NK-92 treated with Interleukin-12 subunit alpha and Interleukin-12 subunit beta, amount 100 ng/mL, for 24 hours (cell line): ENCODE measurements at regions not wholly inside any gene's neighbourhood (a gene's known extent, or its start where the extent isn't known, plus 50 kb on each side); places are given as distances from the start of the nearest gene placed in this dataset.

ENCODE experiments used
- DNase-seq: peaks from one replicate; lab custom pipeline; 2025; lab: John Stamatoyannopoulos, UW

DNA sequence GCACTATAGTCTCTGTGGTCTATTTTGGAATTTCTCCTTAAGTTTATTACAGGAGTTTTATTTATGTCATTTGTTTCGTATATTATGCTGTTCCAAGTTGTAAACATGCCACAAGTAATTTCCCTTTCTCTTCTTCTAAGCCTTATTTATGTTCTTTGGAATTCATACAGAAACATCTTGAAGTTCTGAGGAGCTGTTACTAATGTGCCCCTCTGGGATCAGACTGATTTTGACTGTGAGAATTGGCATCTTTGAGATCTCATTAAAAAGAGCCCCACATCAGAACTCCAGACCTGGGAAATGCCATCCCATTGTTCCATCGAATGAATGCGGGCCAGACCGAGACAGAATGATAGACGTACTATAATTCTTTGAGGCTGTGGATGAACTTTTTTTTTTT, 138.8 kb upstream of the CD180 start:
- DNase-seq, result no peak

DNA sequence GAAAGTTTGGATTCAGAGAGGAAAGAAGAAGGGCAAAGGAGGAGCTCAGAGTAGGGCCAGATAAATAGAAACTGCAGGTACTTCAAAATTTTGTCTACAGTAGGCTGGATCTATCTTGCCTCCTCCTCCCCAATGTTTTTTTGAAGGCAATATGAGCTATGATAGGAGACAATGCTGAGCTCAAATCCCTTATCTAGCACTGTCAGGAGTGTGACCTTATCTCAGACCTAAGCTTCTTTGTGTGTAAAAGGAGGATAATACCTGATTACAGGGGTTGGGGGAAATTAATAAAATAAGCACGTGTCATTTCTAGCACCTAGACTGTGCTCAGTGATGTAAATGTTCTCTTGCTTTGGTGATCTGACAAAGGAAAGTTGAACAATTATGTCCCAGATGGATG, 137.8 kb upstream of the CD180 start:
- DNase-seq, result no peak

DNA sequence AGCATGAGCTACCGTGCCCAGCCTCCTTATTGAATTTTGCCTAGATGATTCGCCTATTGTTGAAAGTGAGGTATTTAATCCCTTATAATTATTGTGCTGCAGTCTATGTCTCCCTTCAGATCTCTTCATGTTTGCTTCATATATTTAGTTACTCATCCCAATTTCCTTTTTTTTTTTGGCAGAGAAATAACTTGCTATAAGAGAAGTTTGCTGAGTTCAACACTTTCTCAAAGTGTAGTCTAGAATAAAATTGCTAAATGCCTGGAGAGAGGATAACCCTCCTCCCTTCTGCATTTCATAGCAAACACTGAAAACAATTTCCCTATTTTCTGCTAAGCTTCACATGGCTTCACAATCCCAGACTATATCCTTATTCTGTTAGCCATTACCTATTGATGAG, 136.6 kb upstream of the CD180 start:
- DNase-seq, result no peak

DNA sequence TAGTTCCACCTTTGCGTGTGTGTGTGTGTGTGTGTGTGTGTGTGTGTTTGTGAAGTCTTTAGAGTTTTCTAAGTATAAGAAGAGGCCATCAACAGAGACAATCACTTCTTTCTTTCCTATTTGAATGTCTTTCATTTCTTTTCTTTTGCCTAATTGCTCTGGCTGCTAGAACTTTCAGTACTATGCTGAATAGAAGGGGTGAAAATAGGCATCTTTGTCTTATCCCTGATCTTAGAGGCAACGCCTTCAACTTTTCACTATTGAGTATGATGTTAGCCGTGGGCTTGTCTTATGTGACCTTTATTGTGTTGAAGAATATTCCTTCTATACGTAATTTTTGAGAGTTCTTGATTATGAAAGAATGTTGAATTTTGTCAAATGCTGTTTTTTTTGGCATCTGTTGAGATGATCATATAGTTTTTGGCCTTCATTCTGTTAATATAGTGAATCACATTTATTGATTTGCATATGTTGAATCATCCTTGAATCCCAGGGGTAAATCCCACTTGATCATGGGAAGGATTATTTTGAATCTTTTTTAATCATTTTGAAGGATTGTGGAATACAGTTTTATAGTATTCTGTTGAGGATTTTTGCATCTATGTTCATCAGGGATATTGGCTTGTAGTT, 134.8 kb upstream of the CD180 start:
- DNase-seq, result no peak

DNA sequence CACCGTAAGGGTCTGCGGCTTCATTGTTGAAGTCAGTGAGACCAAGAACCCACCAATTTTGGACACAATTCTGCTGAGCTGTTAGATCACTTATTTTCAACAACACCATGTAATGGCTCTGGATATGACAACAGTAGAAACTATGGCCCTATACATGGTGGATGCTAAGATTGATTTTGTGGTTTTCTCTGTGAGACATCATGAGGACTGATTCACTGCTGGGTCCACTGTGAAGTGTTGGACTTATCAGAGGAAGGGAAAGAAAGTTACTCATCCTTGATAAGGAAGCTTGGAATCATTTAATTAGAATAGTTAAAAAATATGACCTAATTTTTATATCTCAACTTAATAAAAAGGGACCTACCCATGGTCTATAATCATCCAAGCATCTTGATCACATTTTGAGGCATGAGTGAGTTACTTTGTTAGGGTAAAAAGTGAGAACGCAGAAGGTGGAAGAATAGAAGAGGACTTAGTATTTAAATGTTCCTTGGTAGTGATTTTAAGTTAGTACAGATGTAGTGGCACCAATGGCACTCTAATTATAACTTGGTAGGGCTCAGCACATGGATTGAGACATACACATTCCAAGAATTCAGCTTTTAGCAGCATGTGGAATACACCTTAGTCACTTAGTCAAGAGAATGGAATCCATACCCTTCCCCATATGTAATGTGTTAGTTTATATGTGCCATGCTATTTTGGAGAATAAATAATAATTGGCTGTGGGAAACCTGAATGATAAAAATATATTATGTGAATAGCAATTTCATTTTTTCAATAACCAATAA, 123.5 kb upstream of the CD180 start:
- no peak for DNase-seq

DNA sequence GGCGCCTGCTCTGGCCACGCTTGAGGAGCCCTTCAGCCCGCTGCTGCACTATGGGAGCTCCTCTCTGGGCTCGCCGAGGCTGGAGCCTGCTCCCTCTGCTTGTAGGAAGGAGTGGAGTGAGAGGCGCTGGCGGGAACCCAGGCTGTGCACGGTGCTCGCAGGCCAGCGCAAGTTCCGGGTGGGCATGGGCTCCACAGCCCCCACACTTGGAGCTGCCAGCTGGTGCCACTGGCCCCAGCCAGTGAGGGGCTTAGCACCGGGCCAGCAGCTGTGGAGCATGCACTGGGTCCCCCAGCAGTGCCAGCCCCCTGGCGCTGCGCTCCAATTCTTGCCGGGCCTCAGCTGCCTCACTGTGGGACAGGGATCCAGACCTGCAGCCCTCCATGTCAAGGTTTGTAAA, 122.1 kb upstream of the CD180 start:
- no peak for DNase-seq

DNA sequence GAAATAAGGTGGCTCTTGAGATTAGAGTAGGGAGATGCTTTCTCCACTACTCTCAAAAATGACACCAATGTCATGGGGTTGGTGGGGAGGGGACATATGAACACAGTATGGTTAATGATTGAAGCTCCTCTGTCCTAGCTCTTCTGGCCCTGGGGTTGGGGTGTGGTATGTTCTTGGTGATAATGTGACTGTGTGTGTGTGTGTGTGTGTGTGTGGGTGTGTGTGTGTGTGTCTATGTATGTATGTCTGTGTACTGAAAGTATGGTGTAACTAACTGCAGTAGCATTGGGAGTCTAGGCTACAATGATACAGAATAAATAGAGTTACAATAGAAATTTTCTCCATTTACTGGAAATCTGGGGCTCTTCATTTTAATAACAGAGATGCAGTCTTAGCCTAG, 121.0 kb upstream of the CD180 start:
- DNase-seq, result no peak

DNA sequence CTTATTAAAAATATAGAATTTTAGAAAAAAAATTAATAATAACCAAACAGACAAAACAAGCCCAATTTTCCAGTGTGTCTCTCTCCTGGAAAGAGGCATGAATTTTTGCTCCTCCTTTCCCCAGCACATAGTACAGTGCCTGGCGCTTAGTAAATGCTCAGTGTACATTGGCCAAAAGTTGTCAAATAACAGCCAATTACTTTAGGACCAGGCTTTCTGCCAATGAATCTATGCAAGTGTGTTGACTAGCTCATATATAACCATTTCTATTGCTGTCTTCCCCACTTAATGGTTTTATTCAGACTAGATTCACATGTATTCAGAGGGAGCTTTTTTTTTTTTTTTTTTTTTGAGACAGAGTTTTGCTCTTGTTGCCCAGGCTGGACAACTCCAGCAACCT, 120.1 kb upstream of the CD180 start:
- DNase-seq, result no peak

DNA sequence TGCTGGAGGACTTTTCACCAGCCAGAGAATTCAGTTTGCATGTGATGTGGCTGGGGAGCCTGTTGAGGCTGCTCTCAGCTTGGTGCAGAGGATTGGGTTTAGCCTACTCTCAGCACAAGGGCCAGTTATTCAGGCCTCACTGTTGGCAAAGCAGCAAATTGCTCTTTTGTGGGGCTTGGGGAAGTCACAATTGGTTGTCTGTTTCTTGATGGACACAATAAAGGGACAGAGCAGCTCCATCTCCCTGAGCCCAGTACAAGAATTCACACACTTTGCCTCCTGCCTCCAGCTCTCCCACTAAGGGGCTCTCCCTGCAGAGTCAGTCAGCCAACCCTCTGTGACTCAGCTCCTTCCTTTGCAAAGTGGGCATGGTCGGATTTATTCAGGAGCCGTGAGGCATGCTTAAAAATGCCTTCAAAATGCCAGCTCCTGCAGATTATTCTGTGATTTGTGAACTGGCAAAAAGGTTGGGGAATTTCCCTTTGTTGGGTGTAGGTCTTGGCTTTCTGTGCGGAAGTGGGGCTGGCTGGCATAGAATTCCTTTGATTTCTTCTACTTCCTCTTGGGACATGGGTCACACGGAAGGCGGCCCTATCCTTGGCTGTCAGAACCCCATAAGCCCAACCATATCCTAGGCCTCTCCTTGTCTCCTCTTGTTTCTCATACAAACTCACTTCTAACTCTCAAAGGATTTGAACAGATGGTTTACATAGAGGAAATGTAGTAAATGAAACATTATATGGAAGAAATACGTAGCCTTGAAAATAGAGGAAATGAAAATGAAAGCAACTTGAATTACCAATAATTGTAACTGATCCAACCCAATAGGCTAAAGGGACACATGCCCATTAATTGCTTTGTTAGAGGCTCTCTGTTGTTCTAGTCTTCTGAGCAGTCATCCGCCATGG, 118.7 kb upstream of the CD180 start:
- DNase-seq, result no peak

DNA sequence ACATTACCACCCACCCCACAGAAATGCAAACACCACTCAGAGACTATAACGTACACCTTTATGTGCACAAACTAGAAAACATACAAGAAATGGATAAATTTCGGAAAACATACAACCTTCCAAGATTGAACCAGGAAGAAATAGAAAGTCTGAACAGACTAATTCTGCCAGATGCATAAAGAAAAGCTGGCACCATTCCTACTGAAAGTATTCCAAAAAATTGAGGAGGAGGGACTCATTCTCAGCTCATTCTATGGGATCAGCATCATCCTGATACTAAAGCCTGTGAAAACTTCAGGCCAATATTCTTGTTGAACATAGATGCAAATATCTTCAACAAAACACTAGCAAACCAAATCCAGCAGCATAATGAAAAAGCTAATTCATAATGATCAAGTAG, 115.1 kb upstream of the CD180 start:
- DNase-seq, result no peak

DNA sequence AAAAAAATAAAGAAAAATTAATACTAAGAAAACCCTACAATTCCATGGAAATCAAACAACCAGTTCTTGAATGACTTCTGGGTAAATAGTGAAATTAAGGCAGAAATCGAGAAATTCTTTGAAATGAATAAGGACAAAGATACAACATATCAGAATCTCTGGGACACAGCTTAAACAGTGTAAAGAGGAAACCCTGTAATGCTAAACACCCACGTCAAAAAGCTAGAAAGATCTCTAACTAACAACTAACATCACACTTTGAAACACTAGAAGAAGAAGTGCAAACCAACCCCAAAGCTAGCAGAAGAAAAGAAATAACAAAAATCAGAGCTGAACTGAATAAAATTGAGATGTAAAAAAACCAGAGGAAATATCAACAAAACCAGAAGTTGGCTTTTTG, 114.6 kb upstream of the CD180 start:
- no peak for DNase-seq

DNA sequence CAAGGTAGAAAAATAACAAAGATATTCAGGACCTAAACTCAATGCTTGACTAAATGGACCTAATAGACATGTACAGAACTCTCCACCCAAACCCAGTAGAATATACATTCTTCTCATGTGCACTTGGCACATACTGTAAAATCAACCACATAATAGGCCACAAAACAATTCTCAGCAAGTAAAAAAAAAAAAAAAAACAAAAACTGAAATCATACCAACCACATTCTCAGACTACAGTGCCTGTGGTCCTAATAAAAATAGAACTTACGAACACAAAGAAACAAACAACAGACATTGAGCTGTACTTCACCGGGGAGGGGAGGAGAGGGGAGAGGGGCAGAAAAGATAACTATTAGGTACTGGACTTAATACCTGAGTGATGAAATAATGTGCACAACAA, 114.1 kb upstream of the CD180 start:
- DNase-seq, result no peak

DNA sequence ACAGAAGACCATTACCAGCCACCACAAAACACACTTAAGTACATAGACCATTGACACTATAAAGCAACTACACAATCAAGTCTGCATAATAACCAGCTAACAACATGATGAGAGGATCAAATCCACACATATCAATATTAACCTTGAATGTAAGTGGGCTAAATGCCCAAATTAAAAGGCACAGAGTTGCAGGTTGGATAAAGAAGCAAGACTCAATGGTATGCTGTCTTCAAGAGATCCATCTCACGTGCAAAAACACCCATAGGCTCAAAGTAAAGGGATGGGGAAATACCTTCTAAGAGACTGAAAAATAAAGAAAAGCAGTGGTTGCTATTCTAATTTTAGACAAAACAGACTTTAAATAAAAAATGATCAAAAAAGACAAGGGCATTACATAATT, 113.6 kb upstream of the CD180 start:
- DNase-seq, result no peak

DNA sequence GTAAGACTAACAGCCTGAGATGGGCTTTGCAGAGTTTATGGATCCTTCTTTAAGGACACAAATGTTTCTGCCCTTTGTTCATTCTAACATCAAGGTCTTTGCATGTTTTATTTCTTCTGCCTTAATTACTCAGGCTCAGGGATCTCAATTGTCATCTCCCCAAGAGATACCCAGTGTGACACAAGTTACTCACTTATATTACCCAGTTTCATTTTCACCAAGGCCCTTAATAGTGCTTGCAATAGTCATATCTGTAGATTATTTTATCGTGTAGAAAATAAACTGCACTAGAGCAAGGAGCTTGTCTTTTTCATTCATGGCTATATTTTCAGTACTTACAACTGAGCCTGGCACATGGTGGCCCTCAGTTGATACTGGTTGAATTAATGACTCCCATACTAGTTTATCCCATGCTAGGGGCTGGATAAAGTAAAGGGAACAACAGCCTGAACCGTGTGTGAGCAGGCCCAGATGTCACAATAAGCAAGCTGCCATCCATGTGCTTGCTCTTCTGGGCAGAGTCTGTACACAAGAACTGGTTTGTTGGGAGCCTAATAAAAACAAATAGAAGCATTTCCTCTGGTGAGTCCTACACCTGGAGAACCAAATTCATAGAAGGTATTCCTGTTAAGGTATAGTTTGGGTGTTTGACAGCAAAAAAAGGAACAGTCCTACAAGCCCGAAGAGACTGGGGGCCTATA, 112.5 kb upstream of the CD180 start:
- DNase-seq, result no peak

DNA sequence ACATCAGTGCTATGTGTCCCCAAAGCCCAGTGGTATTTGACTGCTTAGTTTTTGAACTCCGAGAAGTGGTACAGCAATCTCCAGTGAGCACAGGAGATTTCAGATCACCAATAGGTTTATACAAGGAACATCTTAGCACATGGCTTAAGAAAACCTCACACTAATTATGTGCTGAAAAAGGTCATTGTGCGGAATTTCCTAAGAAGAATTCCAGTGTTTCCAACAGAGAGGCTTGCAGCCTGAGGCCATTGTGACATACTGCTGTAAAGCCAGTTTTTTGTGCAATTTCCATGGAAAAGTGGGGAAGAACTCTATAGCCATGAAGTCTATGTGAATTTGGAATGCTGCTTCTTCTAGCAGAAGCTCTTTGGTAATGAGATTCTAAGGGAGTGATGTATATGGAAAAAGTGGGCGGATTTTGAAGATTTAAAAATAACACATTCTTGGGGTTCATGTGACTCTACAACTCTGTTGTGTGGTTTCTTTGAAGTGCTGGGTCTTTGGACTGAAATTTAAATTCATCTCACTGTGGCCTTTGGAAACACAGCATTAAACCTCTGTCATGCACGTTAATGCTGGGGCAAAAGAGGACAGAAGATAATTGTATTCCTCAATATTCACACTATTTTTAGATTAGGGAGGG, 110.5 kb upstream of the CD180 start:
- DNase-seq, result no peak

DNA sequence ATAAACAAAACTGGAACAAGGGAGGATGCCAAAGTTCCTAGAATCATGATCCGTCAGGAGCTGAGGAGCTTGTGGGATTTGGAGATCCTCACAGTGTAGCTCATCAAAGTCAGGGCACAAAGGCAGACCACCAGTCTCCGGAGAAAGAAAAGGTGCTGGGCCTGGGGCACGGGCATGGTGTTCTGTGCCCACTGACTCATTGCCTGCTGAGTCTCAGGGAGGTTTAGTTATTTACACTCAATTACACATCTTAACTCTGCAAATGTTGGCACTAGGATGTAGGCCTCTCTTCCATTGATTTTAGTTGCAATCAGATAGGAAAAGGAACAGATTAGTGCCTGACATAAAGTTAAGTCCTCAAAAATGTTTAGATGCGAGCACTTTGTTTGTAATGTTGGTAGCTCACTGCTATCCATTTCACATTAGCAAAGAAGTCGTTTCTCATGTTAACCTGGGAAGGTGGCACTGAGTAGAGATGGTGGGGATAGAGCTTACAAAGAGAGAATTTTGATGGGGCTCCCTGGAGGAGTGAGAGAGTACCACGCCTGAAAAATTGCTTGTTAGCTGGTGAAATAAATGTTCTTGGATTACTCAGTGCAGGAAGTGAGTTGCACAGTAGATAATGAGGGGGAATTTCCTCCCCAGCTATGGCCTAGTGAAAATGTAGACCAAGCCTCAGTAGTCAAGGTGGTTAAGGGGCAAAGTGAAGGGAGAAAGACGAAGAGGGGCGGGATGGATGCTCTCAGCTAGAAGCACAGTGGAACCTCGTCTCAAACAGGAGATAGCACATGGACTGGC, 109.5 kb upstream of the CD180 start:
- DNase-seq, result no peak

DNA sequence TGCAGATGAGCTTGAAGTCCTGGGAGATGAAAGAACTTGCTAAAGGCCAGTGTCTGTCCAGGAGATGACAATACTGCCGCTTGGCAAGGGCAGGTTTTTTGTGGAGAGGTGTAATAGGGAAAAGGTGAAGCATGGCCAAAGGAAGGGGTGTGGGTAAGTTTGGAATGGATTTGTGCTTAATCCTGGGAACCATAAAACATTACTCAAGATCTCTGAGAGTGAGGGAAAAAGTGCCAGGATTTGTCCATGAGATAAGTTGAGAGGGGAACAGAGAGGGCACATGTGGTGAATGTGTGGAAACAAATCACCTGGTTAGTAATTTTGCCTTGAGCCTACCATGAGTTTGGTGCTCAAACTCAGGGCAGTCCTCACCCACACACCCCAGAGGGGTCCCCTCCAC, 108.8 kb upstream of the CD180 start:
- DNase-seq, result no peak

DNA sequence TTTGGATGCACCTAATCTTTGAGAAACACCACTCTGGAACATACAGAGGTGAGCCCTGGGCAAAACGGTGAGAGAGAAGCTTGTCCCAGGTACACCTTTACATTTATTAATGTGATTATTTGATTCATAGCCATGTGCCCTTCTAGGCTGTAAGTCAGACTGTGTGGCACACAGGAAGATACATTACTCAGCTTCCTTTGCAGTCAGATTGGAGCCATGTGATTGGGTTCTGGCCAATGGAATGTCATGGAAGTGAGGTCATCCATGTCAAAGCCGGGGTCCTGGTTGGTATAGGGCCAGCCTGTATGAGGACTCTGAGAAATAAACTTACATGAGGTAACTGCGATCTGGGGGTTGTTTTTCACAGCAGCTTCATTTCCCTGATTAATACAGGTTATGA, 106.8 kb upstream of the CD180 start:
- DNase-seq, result no peak

DNA sequence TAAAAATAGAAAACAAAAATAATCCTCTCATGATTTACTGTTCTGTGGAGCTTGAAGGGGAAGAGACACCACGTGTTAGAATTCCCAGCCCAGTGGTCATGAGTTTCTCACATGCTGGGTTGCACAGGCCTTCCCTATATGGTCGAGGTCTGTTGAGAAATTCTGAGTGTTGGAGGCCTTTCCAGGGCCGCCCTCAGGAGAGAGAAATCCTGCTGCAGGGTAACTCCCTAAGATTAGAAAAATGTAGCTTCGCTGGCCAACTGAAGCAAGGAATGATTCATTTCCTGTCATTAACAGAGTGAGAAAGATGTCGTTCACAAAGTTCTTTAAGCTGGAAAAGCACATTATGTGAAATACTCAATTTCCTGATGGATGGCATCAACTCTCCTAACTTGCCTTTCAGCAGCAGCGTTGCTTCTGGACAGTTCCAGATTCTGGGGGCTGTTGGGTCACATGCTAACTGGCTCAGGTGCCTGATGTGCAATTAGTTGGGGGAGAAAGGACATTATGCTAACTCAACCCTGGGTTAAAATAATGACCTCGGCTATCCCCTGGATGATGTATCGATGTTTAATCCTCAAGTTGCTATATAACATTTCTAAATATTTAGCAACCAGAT, 104.8 kb upstream of the CD180 start:
- no peak for DNase-seq

DNA sequence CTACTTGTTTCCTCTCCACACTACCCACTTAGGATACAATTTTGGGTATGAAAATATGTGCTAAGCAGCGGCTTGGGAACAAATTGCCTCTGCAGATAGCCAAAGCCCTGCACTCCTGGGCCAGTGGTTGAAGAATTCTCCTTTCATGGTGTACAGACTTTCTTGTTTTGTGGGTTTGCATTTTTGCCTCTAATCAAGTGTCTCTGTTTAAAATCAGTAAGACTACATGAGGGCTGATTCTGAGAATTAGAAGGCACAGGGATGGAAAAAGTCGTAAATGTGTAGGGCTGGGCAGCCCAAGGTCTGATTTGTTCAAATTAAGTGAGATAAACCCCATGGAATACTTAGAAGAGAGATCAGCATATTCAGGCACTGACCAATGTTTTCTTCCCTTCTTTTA, 103.7 kb upstream of the CD180 start:
- no peak for DNase-seq
